HEK293 (cell line): ENCODE measurements at regions not wholly inside any gene's neighbourhood (a gene's known extent, or its start where the extent isn't known, plus 50 kb on each side); places are given as distances from the start of the nearest gene placed in this dataset.

Source experiments
- CTCF ChIA-PET: fragments of 350-600 bp; formaldehyde crosslinking; extraction: SDS; loops from one replicate; lab custom pipeline; 2021; ENCODE audit warnings: antibody characterized with exemption; lab: Yijun Ruan, JAX
- POLR2A ChIA-PET: fragments of 300-600 bp; formaldehyde crosslinking; extraction: SDS; loops from one replicate; lab custom pipeline; 2020; ENCODE audit warnings: antibody characterized with exemption, inconsistent platforms; lab: Yijun Ruan, JAX
- H3K27ac ChIP-seq: fragments of 200-500 bp; sonication (Bioruptor generic); 2 replicates; pipeline ENCODE4 v1.5.1; 2014; ENCODE audit warnings: low read depth, low read length, control low read depth, inconsistent platforms; ENCODE audit errors: extremely low read depth
- H3K36me3 ChIP-seq, 2 experiments: fragments of 200-500 bp in 1 of 2; sonication (Bioruptor generic) in 1 of 2; 1 replicate in 1 of 2; 2 replicates in 1 of 2; pipeline ENCODE4 v1.5.1; 2014 to 2017; ENCODE audit warnings: inconsistent platforms in 2 of 2, low read length in 2 of 2; ENCODE audit not compliant: control insufficient read depth in 2 of 2, insufficient read depth in 1 of 2
- H3K4me1 ChIP-seq: fragments of 200-500 bp; sonication (Bioruptor generic); 2 replicates; pipeline ENCODE4 v1.5.1; 2014; ENCODE audit warnings: mild to moderate bottlenecking, low read length, inconsistent platforms; ENCODE audit not compliant: control insufficient read depth, insufficient read depth
- H3K4me3 ChIP-seq: 2 replicates; pipeline ENCODE4 v1.5.1; 2011; ENCODE audit warnings: low read depth, mild to moderate bottlenecking, control low read depth, low read length, moderate library complexity
- H3K9me3 ChIP-seq: fragments of 200-500 bp; sonication (Bioruptor generic); 2 replicates; pipeline ENCODE4 v1.5.1; 2014; ENCODE audit warnings: low read depth, low read length, inconsistent platforms; ENCODE audit not compliant: control insufficient read depth, insufficient read depth
- GLIS2 ChIP-seq: fragments of 450-650 bp; formaldehyde crosslinking; IDR thresholded peaks from 2 replicates; pipeline ENCODE4 v1.5.1; 2016; ENCODE audit warnings: missing biosample characterization, missing genetic modification characterization
- KLF10 ChIP-seq: fragments of 450-650 bp; IDR thresholded peaks from 2 replicates; pipeline ENCODE4 v1.5.1; 2018; ENCODE audit warnings: missing biosample characterization, mild to moderate bottlenecking, missing genetic modification characterization
- KLF7 ChIP-seq: fragments of 450-650 bp; formaldehyde crosslinking; IDR thresholded peaks from 2 replicates; pipeline ENCODE4 v1.5.1; 2016; ENCODE audit warnings: missing biosample characterization, missing genetic modification characterization, borderline replicate concordance
- YY1 ChIP-seq: fragments of 450-650 bp; formaldehyde crosslinking; IDR thresholded peaks from 2 replicates; pipeline ENCODE4 v1.5.1; 2018; ENCODE audit warnings: missing biosample characterization, missing genetic modification characterization
- YY2 ChIP-seq: fragments of 450-650 bp; formaldehyde crosslinking; IDR thresholded peaks from 2 replicates; pipeline ENCODE4 v1.5.1; 2016; ENCODE audit warnings: missing biosample characterization, missing genetic modification characterization
- ZNF16 ChIP-seq: fragments of 450-650 bp; formaldehyde crosslinking; IDR thresholded peaks from 2 replicates; pipeline ENCODE4 v1.5.1; 2016; ENCODE audit warnings: low read depth, missing biosample characterization, missing genetic modification characterization
- ZNF211 ChIP-seq: fragments of 450-650 bp; formaldehyde crosslinking; IDR thresholded peaks from 2 replicates; pipeline ENCODE4 v1.5.1; 2016; ENCODE audit warnings: low read depth, missing biosample characterization, missing genetic modification characterization
- ZNF274 ChIP-seq, 2 experiments: fragments of 200-500 bp in 1 of 2; fragments of 450-650 bp in 1 of 2; sonication (Bioruptor generic) in 1 of 2; formaldehyde crosslinking in 1 of 2; IDR thresholded peaks; 2 replicates each; pipeline versions ENCODE4 v1.5.1 to v1.6.1; 2014 to 2016; ENCODE audit warnings: borderline replicate concordance in 1 of 2, inconsistent platforms in 1 of 2, low read length in 1 of 2, missing biosample characterization in 1 of 2, missing genetic modification characterization in 1 of 2
- ZNF292 ChIP-seq: fragments of 450-650 bp; formaldehyde crosslinking; IDR thresholded peaks from 2 replicates; pipeline ENCODE4 v1.5.1; 2016; ENCODE audit warnings: low read depth, missing biosample characterization, missing genetic modification characterization, borderline replicate concordance
- ZNF311 ChIP-seq: fragments of 450-650 bp; formaldehyde crosslinking; IDR thresholded peaks from 2 replicates; pipeline ENCODE4 v1.5.1; 2017; ENCODE audit warnings: missing biosample characterization, missing genetic modification characterization, borderline replicate concordance
- ZNF48 ChIP-seq: fragments of 450-650 bp; formaldehyde crosslinking; IDR thresholded peaks from 2 replicates; pipeline ENCODE4 v1.5.1; 2016; ENCODE audit warnings: missing biosample characterization, missing genetic modification characterization
- ZNF626 ChIP-seq: fragments of 450-650 bp; sonication (Bioruptor Pico); formaldehyde crosslinking; IDR thresholded peaks from 2 replicates; pipeline ENCODE4 v1.5.1; 2018; ENCODE audit warnings: missing biosample characterization, missing genetic modification characterization, inconsistent platforms
- ZNF670 ChIP-seq: fragments of 450-650 bp; formaldehyde crosslinking; IDR thresholded peaks from 2 replicates; pipeline ENCODE4 v1.5.1; 2016; ENCODE audit warnings: missing biosample characterization, missing genetic modification characterization, low read depth
- TF ChIP-seq, protein P1 (sequence below): fragments of 450-650 bp; formaldehyde crosslinking; IDR thresholded peaks from 2 replicates; pipeline ENCODE4 v1.5.1; 2016; ENCODE audit warnings: missing biosample characterization, missing genetic modification characterization
- TF ChIP-seq, protein P2 (sequence below): fragments of 450-650 bp; formaldehyde crosslinking; IDR thresholded peaks from 2 replicates; pipeline ENCODE4 v1.5.1; 2016; ENCODE audit warnings: missing biosample characterization, missing genetic modification characterization
- TF ChIP-seq, protein P3 (sequence below): sonication (generic); formaldehyde crosslinking; IDR thresholded peaks from 2 replicates; pipeline ENCODE4 v1.8.1; 2022; ENCODE audit warnings: mild to moderate bottlenecking, moderate library complexity, missing genetic modification reagents
- TF ChIP-seq, protein P4 (sequence below): fragments of 450-650 bp; formaldehyde crosslinking; IDR thresholded peaks from 2 replicates; pipeline ENCODE4 v1.5.0; 2017; ENCODE audit warnings: missing biosample characterization, missing genetic modification characterization, borderline replicate concordance
- TF ChIP-seq, protein P5 (sequence below): fragments of 450-650 bp; formaldehyde crosslinking; IDR thresholded peaks from 2 replicates; pipeline ENCODE4 v1.5.1; 2016; ENCODE audit warnings: missing biosample characterization, missing genetic modification characterization

DNA sequence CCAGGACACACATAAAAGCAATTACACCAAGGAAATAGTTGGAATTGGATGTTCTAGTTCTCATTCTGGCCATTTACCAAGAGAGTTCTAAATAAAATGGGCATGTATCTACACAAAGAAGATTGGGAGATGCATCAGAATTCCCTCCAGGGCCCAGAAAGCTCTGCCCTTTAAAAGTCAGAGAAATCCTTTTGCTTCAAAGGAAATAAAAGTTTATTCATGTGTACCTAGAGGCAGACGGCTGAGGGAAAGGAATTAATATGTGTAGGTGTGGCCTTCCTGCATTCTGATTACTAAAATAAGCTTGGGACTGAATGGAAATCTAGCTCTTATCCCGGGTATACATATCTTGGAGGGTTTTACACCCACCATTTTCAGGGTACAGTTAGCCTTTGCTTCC is 719.4 kb downstream of the SEMA5A start:
- no peak overlapping the region for H3K27ac ChIP-seq
- H3K4me1 ChIP-seq: no peaks in the 10 kb centered on the region
- H3K4me3 ChIP-seq: no peak overlapping the region
- ChIA-PET POLR2A (no interaction called here), CTCF (interaction anchor here (0.5 kb wide), 1 partner anchor 729 kb away, joined by 3 read pairs; no protein-coding TSS in a partner anchor)
- H3K36me3 ChIP-seq: no peaks in the 10 kb centered on the region
- TF ChIP-seq ZNF274 (IDR thresholded peaks at IDR 0.05; ENCODE audit: low read length) (no peak), ZNF274 (tag by site-specific recombination; IDR thresholded peaks at IDR 0.05; ENCODE audit: borderline replicate concordance) (no peak), KLF7 (tag by site-specific recombination) (no peak), ZNF48 (tag by site-specific recombination) (no peak), ZNF211 (tag by site-specific recombination) (no peak), ZNF670 (tag by site-specific recombination) (no peak), ZNF311 (tag by site-specific recombination) (no peak), YY1 (tag by site-specific recombination) (no peak), GLIS2 (no peak), KLF10 (tag by site-specific recombination) (no peak), YY2 (tag by site-specific recombination) (no peak), ZNF292 (no peak), ZNF16 (tag by site-specific recombination) (no peak), ZNF626 (tag by site-specific recombination) (no peak)
- TF ChIP-seq, protein P1, sequence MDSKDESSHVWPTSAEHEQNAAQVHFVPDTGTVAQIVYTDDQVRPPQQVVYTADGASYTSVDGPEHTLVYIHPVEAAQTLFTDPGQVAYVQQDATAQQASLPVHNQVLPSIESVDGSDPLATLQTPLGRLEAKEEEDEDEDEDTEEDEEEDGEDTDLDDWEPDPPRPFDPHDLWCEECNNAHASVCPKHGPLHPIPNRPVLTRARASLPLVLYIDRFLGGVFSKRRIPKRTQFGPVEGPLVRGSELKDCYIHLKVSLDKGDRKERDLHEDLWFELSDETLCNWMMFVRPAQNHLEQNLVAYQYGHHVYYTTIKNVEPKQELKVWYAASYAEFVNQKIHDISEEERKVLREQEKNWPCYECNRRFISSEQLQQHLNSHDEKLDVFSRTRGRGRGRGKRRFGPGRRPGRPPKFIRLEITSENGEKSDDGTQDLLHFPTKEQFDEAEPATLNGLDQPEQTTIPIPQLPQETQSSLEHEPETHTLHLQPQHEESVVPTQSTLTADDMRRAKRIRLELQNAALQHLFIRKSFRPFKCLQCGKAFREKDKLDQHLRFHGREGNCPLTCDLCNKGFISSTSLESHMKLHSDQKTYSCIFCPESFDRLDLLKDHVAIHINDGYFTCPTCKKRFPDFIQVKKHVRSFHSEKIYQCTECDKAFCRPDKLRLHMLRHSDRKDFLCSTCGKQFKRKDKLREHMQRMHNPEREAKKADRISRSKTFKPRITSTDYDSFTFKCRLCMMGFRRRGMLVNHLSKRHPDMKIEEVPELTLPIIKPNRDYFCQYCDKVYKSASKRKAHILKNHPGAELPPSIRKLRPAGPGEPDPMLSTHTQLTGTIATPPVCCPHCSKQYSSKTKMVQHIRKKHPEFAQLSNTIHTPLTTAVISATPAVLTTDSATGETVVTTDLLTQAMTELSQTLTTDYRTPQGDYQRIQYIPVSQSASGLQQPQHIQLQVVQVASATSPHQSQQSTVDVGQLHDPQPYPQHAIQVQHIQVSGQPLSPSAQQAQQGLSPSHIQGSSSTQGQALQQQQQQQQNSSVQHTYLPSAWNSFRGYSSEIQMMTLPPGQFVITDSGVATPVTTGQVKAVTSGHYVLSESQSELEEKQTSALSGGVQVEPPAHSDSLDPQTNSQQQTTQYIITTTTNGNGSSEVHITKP (tag by site-specific recombination): no peak
- TF ChIP-seq, protein P2, sequence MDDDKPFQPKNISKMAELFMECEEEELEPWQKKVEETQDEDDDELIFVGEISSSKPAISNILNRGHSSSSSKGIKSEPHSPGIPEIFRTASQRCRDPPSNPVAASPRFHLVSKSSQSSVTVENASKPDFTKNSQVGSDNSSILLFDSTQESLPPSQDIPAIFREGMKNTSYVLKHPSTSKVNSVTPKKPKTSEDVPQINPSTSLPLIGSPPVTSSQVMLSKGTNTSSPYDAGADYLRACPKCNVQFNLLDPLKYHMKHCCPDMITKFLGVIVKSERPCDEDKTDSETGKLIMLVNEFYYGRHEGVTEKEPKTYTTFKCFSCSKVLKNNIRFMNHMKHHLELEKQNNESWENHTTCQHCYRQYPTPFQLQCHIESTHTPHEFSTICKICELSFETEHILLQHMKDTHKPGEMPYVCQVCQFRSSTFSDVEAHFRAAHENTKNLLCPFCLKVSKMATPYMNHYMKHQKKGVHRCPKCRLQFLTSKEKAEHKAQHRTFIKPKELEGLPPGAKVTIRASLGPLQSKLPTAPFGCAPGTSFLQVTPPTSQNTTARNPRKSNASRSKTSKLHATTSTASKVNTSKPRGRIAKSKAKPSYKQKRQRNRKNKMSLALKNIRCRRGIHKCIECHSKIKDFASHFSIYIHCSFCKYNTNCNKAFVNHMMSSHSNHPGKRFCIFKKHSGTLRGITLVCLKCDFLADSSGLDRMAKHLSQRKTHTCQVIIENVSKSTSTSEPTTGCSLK (tag by site-specific recombination): no peak
- TF ChIP-seq, protein P3, sequence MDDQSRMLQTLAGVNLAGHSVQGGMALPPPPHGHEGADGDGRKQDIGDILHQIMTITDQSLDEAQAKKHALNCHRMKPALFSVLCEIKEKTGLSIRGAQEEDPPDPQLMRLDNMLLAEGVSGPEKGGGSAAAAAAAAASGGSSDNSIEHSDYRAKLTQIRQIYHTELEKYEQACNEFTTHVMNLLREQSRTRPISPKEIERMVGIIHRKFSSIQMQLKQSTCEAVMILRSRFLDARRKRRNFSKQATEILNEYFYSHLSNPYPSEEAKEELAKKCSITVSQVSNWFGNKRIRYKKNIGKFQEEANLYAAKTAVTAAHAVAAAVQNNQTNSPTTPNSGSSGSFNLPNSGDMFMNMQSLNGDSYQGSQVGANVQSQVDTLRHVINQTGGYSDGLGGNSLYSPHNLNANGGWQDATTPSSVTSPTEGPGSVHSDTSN (CRISPR knock-in tag): no peak
- TF ChIP-seq, protein P4, sequence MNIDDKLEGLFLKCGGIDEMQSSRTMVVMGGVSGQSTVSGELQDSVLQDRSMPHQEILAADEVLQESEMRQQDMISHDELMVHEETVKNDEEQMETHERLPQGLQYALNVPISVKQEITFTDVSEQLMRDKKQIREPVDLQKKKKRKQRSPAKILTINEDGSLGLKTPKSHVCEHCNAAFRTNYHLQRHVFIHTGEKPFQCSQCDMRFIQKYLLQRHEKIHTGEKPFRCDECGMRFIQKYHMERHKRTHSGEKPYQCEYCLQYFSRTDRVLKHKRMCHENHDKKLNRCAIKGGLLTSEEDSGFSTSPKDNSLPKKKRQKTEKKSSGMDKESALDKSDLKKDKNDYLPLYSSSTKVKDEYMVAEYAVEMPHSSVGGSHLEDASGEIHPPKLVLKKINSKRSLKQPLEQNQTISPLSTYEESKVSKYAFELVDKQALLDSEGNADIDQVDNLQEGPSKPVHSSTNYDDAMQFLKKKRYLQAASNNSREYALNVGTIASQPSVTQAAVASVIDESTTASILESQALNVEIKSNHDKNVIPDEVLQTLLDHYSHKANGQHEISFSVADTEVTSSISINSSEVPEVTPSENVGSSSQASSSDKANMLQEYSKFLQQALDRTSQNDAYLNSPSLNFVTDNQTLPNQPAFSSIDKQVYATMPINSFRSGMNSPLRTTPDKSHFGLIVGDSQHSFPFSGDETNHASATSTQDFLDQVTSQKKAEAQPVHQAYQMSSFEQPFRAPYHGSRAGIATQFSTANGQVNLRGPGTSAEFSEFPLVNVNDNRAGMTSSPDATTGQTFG (tag by site-specific recombination): no peak
- TF ChIP-seq, protein P5, sequence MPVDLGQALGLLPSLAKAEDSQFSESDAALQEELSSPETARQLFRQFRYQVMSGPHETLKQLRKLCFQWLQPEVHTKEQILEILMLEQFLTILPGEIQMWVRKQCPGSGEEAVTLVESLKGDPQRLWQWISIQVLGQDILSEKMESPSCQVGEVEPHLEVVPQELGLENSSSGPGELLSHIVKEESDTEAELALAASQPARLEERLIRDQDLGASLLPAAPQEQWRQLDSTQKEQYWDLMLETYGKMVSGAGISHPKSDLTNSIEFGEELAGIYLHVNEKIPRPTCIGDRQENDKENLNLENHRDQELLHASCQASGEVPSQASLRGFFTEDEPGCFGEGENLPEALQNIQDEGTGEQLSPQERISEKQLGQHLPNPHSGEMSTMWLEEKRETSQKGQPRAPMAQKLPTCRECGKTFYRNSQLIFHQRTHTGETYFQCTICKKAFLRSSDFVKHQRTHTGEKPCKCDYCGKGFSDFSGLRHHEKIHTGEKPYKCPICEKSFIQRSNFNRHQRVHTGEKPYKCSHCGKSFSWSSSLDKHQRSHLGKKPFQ (tag by site-specific recombination): no peak
- no peaks in the 10 kb centered on the region for H3K9me3 ChIP-seq
